NCI-H187 (cell line): ENCODE measurements at regions not wholly inside any gene's neighbourhood (a gene's known extent, or its start where the extent isn't known, plus 50 kb on each side); places are given as distances from the start of the nearest gene placed in this dataset.
"Not testable (repeated sequence)": the region's sequence is repeated elsewhere in the genome, so short reads cannot be mapped to it uniquely, and the experiment has no call there.

Experiments
- DNase-seq, 2 experiments: peaks; one replicate each; lab custom pipeline; 2025; lab: John Stamatoyannopoulos, UW

DNA sequence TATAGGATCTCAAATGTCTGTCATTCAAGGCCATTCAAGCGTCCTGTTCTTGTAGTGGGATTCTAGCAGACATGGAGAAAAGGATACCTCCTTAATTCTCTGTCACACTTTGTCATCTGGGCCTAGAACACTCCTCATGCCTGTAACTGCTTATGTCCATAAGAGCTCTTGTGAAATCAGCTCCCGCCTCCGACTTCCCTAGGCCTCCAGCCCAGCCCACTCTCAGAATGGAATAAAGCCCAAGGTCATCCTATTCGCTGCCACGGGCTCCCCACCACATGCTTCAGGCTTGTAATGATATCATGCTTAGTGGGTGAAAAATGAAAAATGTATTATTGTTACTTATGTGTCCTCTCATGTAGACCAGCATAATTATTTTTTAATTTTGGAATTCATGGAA is 632.5 kb downstream of the ISL1 start:
- peak; percentile 73 to 81 for DNase-seq

DNA sequence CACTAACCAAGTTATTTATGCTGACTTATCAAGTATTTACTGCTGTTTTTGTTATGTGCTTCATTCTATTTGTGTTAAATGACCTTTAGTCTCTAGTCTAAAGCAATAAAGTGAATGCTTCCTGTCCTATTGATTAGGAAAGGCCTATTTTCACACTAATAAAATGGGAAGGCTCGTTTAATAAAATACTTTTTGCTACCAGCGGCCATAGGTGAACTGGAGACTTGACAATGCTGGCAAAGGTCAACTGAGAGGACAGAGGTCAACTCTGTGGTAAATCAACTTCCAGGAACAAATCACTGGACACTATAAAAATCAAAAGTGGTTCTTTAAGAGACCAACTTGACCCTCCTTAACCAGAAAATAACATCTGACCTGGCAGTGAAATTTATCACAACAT is 634.3 kb downstream of the ISL1 start:
- DNase-seq = no peak

- no peak for DNase-seq
Observed at GRCh38 chr5:52024359-52024758, 641.1 kb downstream of the ISL1 start.

GRCh38 chr5:52029836-52030235 is 646.6 kb downstream of the ISL1 start:
- DNase-seq = not testable (repeated sequence)

DNA sequence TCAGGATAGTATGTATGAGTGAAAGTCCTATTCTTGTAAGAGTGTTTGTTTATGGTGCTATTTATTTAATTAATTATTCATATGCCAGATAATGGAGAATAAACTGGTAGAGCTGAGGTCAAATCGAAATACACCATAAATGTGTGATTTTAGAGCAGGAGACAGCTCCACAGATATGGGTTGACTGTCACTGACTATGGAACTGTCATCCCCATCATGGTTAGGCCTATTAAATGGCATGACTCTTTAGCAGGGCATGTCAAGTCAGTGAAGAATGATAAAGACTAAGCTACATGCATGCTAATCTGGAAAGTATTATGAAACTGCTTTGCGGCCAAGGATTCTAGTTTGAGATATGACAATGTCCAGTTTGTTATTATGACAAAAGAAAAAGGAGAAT is 658.6 kb downstream of the ISL1 start:
- DNase-seq = no peak

DNA sequence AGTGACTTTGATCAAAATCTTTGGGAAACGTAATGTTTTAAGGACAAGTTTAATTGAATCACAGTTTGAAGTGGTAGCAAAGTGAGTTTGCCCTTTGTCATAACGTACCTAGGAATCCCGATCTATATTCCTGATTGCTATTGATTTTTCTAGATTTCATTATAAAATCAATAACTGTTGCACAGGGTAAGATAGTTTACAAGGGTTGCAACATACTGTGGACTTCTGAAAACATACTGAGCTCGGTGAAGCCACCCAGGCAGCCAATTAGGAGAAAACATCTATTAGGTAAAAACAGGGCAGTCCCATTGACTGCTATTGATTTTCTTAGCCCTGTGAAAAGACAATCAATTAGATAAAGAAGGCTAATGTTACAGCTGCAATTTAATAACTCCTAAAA is 659.9 kb downstream of the ISL1 start:
- peak in 1 of 2 experiments; percentile 49 for DNase-seq

GRCh38 chr5:52043543-52043942 is 660.3 kb downstream of the ISL1 start:
- DNase-seq = peak; percentile 80 to 95

DNA sequence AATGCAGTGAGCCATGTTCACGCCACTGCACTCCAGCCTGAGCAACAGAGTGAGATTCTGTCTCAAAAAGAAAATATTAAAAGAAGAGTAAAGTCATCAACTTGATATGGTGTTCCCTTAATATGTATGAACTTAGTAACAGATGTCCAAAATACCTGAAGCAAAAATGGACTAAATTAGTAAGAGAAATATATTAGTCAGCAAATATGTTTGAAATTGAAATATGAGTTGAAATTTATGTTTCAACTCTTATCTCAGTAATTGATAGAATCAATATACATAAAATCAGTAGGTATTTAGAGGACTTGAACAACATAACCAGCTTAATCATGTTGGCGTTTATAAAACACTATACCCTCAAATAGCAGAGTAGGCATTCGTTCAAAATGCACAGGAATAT is 668.5 kb downstream of the ISL1 start:
- DNase-seq = no peak

- no peak for DNase-seq
Observed at GRCh38 chr5:52063186-52063585, 679.9 kb downstream of the ISL1 start.

GRCh38 chr5:52065182-52065581 is 681.9 kb downstream of the ISL1 start:
- no peak for DNase-seq

DNA sequence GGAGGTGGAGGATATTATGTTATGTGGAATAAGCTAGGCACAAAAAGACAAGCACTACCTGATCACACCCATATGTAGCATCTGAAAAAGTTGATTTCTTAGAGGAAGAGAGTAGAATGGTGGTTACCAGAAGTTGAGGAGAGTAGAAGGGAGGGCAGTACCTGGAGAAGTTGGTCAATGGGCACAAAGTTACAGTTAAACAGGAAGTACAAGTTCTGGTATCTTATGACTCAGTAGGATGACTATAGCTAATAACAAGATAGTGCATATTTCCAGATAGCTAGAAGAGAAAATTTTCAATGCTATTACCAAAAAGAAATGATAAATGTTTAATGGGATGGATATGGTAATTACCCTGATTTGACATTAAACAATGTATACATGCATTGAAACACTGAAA is 686.7 kb downstream of the ISL1 start:
- no peak for DNase-seq

DNA sequence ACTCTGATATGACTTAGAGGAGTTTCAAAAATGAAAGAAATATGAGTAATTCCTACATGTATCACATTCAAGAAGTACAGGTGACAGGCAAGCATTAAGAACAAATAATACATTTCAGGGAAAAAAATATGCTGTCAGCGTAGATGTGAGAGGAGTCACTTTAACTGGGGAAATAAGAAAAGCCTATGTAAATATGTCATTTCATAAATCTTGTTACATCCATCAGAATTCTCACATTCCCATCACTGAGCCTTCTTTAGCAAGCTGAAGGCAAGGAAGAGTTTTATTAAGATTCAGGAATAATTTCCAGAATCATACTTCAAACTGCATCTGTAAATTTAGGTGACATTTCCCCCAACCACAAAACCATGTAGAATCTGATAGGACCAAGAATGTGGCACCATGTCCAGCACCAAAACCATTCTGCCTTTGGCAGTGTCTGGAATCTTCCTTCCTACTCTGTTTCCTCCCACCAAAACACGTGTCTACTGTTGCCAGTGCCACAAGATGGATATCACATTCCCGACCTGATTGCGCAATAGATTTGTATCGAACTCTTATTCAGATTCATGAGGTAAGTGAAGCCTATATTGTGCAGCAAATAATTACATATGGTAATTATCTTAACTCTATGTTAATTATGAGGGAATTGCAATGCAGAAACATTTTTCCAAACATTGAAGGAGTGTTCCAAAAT is 690.9 kb downstream of the ISL1 start:
- DNase-seq = no peak

- no peak for DNase-seq
Observed at GRCh38 chr5:52077941-52078815, 694.9 kb downstream of the ISL1 start.

- DNase-seq = not testable (repeated sequence)
Observed at GRCh38 chr5:52102311-52102710, 685.4 kb upstream of the ITGA1 start.

DNA sequence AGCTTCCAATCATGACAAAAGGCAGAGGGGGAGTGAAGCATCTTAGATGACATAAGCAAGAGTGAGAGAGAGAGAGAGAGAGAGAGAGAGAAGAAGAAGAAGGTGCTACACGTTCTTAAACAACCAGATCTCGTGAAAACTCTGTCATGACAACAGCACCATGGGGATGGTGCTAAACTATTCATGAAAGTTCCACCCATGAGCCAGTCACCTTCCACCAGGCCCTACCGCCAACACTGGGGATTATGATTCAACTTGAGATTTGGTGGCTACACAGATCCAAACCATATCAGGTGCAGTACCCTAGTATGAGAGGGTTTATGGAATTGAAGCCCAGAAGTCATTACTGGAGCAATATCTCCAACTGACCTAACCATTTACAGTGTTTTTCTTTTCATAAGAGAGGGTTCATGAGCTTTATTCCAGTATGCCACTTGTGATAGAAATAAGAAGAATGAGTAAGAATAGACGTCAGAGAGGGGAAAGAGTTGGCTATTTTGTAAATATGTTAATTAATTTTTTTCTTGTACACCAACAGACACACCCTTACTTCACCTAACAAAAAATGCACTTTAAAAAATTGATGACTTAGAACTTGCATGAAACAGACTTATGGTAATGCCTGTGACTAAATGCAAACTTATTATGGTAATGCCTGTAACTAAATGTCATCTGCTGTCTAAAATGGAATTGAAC is 680.4 kb upstream of the ITGA1 start:
- no peak for DNase-seq

- no peak for DNase-seq
Observed at GRCh38 chr5:52119768-52120167, 667.9 kb upstream of the ITGA1 start.

DNA sequence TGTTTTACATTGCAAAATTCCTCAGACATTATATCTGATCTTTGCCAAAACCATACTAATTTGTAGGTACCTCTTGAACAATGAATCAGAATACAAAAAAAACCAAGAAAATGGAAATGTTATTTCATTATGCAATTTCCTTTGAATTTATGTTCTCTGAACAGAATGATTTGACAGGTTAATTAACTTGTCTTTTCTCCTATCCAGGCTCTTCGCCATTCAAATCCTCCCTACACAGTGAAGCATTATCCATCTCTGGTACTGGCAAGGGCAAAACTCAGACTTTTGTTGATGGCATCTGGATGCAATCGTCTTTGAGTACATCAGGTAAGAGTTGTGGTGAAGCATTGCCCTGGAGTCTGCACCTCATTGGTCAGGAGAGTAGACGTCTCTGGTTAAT is 655.7 kb upstream of the ITGA1 start:
- no peak for DNase-seq

DNA sequence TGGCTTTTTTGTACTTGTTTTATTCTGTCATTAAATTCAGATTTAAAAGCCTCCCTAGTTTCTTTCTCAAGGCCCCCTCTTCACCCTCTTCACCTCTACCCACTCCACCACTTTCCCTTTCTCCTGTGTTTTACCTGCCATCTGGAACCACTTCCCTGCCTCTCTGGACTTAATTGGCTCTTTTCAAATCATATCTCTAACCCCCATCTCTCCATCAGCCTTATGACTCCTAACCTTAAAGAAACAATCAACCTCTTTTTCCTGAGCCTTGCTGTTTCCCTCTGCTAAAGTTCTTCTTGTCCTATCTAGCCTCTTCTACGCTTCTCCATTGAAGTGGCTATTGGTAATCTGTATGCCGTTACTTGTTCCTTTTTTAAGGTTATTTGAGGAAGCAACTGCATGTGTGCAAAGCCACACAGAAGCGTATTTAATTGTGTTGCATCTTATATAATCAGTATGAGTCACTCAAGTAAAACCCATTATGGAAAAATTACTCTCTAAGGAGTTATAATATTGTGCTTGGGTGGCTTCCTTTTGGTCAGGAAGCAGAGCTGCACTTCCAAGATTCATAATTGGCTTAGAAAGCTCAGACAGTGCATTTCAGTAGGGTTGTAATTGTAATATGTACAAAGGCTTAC is 653.6 kb upstream of the ITGA1 start:
- peak; percentile 78 to 88 for DNase-seq

DNA sequence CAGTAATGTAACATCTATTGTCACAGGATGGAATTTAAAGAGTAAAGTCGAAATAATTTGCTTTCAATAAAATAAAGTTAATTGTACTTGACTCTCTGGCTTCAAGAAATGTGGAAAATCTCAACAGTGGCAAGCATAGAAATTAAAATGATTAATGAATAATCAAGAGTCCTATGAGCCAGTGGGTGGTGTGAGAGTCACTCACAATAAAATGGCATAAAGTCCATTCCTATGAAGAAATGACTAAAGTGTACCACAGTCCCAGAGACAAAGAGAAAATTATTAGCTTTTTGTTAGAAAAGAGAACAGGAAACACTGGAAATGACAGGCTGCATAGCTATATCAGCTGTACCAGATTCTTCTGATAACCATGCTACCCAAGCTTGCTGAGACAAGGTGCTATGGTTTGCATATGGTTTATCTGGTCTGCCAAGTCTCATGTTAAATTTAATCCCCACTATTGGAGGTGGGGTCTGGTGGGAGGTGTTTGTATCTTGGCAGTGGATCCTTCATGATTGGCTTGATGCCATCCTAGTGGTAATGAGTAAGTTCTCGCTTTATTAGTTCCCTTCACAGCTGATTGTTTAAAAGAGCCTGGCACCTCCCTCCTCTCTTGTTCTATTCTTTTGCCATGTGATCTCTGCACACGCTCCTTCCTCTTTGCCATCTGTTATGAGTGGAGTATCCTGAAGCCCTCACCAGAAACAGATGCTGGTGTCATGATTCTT is 647.7 kb upstream of the ITGA1 start:
- DNase-seq = no peak

- DNase-seq = no peak
Observed at GRCh38 chr5:52148679-52149078, 639.0 kb upstream of the ITGA1 start.

- no peak for DNase-seq
Observed at GRCh38 chr5:52150501-52150900, 637.2 kb upstream of the ITGA1 start.

GRCh38 chr5:52156809-52157208 is 630.9 kb upstream of the ITGA1 start:
- not testable (repeated sequence) for DNase-seq
